ENCODE measurements at regions not wholly inside any gene's neighbourhood (a gene's known extent, or its start where the extent isn't known, plus 50 kb on each side); places are given as distances from the start of the nearest gene placed in this dataset.
A peak's percentile ranks its signal among the peaks of the same experiment; 100 is the strongest.

- TF ChIP-seq, protein P1, sequence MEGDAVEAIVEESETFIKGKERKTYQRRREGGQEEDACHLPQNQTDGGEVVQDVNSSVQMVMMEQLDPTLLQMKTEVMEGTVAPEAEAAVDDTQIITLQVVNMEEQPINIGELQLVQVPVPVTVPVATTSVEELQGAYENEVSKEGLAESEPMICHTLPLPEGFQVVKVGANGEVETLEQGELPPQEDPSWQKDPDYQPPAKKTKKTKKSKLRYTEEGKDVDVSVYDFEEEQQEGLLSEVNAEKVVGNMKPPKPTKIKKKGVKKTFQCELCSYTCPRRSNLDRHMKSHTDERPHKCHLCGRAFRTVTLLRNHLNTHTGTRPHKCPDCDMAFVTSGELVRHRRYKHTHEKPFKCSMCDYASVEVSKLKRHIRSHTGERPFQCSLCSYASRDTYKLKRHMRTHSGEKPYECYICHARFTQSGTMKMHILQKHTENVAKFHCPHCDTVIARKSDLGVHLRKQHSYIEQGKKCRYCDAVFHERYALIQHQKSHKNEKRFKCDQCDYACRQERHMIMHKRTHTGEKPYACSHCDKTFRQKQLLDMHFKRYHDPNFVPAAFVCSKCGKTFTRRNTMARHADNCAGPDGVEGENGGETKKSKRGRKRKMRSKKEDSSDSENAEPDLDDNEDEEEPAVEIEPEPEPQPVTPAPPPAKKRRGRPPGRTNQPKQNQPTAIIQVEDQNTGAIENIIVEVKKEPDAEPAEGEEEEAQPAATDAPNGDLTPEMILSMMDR (IDR thresholded peaks at IDR 0.05; ENCODE audit: extremely low read depth, missing control alignments), result peak; percentile 83
- DNase-seq (ENCODE audit: low spot score), result peak; percentile 52
Observed at GRCh38 chr12:89019439-89020120, 332.7 kb downstream of the DUSP6 start.

- peak; percentile 32 for DNase-seq (ENCODE audit: low spot score)
- TF ChIP-seq, protein P1 (IDR thresholded peaks at IDR 0.05; ENCODE audit: extremely low read depth, missing control alignments), result peak; percentile 52
Observed at GRCh38 chr12:89016970-89017778, 335.1 kb downstream of the DUSP6 start.

- TF ChIP-seq, protein P1 (IDR thresholded peaks at IDR 0.05; ENCODE audit: extremely low read depth, missing control alignments), result no peak
- no peak for DNase-seq (ENCODE audit: low spot score)
Observed at GRCh38 chr12:89015419-89015818, 336.9 kb downstream of the DUSP6 start.

GRCh38 chr12:88998421-88998820 is 353.9 kb downstream of the DUSP6 start:
- TF ChIP-seq, protein P1 (IDR thresholded peaks at IDR 0.05; ENCODE audit: extremely low read depth, missing control alignments), result no peak
- DNase-seq (ENCODE audit: low spot score), result no peak

GRCh38 chr12:88996200-88996788 is 356.0 kb downstream of the DUSP6 start:
- TF ChIP-seq, protein P1 (IDR thresholded peaks at IDR 0.05; ENCODE audit: extremely low read depth, missing control alignments), result no peak
- no peak for DNase-seq (ENCODE audit: low spot score)

GRCh38 chr12:88994971-88995370 is 357.3 kb downstream of the DUSP6 start:
- TF ChIP-seq, protein P1 (IDR thresholded peaks at IDR 0.05; ENCODE audit: extremely low read depth, missing control alignments), result no peak
- no peak for DNase-seq (ENCODE audit: low spot score)

DNA sequence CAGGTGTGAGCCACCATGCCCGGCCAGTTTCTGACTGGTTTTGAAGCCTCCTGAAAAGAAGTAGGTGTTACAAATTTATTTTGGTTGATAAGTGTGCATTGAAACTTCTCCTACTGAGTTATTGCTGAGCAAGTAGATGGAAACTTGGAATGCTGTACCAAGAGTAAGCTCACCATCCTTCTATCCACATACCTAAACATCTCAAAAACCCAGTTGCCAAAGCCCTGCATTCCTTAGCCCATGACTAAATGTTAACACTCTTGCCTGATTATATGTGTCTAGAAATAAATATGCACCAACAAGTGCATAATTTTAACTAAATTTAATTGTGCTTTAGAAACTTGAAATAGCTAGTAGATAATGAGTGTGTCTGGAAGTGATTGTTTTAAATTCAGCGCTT is 357.8 kb downstream of the DUSP6 start:
- TF ChIP-seq, protein P1 (IDR thresholded peaks at IDR 0.05; ENCODE audit: extremely low read depth, missing control alignments), result no peak
- no peak for DNase-seq (ENCODE audit: low spot score)

All from GM20000 (cell line).